Astrocyte of the cerebellum (primary cell): ENCODE measurements at regions not wholly inside any gene's neighbourhood (a gene's known extent, or its start where the extent isn't known, plus 50 kb on each side); places are given as distances from the start of the nearest gene placed in this dataset.
"Not testable (repeated sequence)": the region's sequence is repeated elsewhere in the genome, so short reads cannot be mapped to it uniquely, and the experiment has no call there.

Experiments
- DNase-seq: peaks from one replicate; pipeline ENCODE4 v3.0.0-alpha.2; 2011; ENCODE audit warnings: low read depth
- H3K4me3 ChIP-seq: 2 replicates; pipeline ENCODE4 v1.5.1; 2011; ENCODE audit warnings: mild to moderate bottlenecking, low read depth, low read length, moderate library complexity
- in situ Hi-C: cut with HindIII; loops from 2 replicates; pipeline ENCODE4 v1.10.0; 2017; ENCODE audit warnings: low sequenced_read_pairs
- TF ChIP-seq, protein P1 (sequence below): IDR thresholded peaks from 2 replicates; pipeline ENCODE4 v1.5.1; 2012; ENCODE audit warnings: low read length, low read depth, moderate library complexity, mild to moderate bottlenecking; ENCODE audit errors: missing control alignments

DNA sequence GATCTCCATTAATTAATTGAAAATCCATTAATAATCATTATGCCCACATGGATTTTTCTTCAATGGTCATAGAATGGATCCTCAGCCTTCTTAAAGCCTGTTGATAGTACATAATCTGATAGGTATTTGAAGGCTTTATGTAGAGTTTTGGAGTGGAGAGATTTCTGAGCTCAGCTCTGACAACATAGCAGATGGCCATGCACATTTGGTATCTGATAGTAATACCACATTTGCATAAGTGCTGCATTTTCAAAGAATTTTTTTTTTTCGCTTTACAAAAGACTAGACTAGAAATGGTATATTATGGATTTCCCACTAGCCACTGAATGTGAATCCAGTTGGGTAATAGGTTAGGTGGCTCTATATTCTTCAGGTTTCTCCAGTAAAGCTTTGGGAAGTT lies 440.6 kb downstream of the FGF13 start:
- TF ChIP-seq, protein P1, sequence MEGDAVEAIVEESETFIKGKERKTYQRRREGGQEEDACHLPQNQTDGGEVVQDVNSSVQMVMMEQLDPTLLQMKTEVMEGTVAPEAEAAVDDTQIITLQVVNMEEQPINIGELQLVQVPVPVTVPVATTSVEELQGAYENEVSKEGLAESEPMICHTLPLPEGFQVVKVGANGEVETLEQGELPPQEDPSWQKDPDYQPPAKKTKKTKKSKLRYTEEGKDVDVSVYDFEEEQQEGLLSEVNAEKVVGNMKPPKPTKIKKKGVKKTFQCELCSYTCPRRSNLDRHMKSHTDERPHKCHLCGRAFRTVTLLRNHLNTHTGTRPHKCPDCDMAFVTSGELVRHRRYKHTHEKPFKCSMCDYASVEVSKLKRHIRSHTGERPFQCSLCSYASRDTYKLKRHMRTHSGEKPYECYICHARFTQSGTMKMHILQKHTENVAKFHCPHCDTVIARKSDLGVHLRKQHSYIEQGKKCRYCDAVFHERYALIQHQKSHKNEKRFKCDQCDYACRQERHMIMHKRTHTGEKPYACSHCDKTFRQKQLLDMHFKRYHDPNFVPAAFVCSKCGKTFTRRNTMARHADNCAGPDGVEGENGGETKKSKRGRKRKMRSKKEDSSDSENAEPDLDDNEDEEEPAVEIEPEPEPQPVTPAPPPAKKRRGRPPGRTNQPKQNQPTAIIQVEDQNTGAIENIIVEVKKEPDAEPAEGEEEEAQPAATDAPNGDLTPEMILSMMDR = no peak
- DNase-seq = no peak
- H3K4me3 ChIP-seq = no peak overlapping the region
- in situ Hi-C loops = no loop called here

DNA sequence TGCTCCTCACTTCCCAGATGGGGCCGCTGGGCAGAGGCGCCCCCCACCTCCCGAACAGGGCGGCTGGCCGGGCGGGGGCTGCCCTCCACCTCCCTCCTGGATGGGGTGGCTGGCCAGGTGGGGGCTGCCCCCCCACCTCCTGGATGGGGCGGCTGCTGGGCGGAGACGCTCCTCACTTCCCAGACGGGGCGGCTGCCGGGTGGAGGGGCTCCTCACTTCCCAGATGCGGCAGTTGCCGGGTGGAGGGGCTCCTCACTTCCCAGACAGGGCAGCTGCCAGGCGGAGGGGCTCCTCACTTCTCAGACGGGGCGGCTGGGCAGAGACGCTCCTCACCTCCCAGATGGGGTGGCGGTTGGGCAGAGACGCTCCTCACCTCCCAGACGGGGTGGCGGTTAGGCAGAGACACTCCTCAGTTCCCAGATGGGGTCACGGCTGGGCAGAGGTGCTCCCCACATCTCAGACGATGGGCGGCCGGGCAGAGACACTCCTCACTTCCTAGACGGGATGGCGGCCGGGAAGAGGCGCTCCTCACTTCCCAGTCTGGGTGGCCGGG lies 428.8 kb downstream of the FGF13 start:
- in situ Hi-C loops = loop anchor here (5.0 kb wide), 1 partner anchor 95 kb away; no protein-coding TSS in a partner anchor

DNA sequence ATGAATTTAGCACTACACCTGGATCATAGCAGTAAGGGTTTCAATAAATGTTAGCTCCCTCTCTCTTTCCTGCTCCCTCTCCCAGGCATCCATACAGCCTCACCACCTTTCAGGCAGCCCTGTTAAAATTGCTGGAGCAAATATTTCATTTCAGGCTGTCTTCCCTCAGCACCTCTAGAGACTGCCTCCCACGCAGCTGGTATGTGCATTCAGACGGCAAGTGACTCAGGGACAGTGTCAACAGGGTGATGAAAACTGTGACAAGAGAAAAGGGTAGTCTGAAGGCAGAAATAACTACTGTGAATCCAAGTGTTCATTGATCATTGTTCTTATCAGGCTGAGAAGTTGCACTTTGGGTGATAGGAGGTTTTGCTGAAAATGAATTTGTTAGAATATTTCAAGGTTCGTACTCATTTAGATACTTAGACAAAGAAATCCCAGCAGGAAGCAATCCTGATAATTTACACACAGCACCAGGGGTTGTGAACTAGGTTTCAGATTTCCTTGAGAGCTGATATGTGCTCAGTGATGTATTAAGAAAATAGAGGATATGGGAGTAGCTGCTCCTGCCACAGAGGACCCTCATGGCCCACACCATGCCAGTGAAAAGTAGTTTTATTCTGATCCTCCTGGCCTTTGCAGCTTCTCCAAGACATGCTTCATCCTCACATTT lies 424.2 kb downstream of the FGF13 start:
- TF ChIP-seq, protein P1 = no peak
- no peak overlapping the region for H3K4me3 ChIP-seq
- in situ Hi-C loops = no loop called here
- no peak for DNase-seq

More for the DNA sequence above, 428.8 kb downstream of the FGF13 start:
- DNase-seq, H3K4me3 ChIP-seq: not testable (repeated sequence)

DNA sequence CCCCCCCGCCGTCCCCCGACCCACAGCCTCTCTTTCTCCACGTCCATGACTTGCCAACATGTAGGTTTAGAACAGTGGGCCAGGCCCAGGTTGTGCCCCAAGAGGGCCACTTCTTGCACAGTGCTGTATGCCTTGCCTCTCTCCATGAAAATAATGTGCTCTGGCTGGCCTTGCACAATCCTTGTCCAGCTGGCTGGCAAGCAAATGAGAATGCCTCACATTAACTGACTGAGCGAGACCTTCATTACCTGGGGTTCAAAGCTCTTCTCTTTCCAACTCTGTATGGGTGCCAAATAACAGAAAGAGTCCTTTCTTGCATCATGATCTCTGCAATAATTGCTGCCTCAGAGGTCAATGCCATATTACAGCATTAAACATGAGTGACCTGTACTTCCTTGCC lies 416.6 kb downstream of the FGF13 start:
- TF ChIP-seq, protein P1 = no peak
- H3K4me3 ChIP-seq = no peak overlapping the region
- no peak for DNase-seq
- in situ Hi-C loops = no loop called here

DNA sequence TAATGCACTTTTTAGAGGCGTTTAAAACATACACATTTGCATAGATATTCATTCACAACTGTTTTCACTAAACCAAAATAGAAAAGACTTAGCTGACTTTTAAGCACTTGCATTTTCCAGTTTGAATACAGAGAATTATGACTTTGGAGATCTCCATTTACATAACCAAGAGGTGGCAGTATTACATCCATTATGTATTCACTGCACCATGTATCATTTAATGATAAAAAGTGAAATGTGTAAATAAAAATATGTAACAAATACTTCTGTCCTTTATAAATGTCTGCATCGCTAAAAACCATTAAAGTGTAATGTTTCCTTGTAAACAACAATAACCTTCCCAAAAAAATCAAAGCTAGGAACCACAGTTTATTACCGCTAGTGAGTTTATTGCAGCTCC lies 413.2 kb downstream of the FGF13 start:
- H3K4me3 ChIP-seq = no peak overlapping the region
- TF ChIP-seq, protein P1 = no peak
- in situ Hi-C loops = no loop called here
- DNase-seq = no peak

DNA sequence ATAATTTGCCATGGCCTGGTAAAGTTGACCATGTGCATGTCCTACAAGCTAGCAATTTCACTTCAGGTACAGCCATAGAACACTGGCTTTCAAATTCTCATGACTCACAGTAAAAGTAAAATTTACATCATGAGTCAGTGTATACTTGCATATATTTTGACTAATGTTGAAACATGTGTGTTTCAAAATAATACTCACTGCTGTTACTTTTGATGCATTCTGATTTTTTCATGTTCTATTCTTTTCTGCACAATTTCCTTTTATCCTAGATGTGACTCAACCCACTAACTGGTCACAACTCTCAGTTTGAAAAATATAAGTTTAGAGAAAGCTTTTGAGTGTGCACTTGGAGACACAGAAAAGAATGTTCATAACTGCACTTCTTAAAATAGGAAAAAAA lies 365.7 kb downstream of the FGF13 start:
- in situ Hi-C loops = no loop called here
- TF ChIP-seq, protein P1 = no peak
- DNase-seq = no peak
- H3K4me3 ChIP-seq = no peak overlapping the region

DNA sequence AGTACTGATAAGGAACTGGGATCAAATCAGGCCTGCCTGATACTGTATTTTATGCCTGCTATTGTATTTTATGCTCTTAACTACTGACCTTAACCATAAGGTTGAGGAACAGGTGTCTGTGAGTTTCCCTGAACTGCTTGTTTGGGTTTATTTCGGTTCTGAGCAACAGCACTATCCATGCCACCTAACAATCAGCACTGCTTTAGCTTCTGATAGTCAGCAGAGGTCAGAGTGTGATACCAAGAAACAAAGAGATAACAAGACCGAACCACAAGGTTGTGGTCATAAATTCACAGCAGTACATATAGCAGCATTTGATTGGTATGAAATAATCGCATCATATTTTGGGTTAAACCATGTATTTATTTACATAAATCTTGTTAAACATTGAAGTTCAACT lies 362.2 kb downstream of the FGF13 start:
- no peak overlapping the region for H3K4me3 ChIP-seq
- TF ChIP-seq, protein P1 = no peak
- no peak for DNase-seq
- in situ Hi-C loops = no loop called here
